Rectal smooth muscle tissue (tissue), 1 donor: ENCODE measurements at regions not wholly inside any gene's neighbourhood (a gene's known extent, or its start where the extent isn't known, plus 50 kb on each side); places are given as distances from the start of the nearest gene placed in this dataset.

Experiments
- H3K27ac ChIP-seq: one replicate; pipeline ENCODE4 v1.7.0; 2013; ENCODE audit warnings: low read depth, low read length, inconsistent platforms
- H3K27me3 ChIP-seq: one replicate; pipeline ENCODE4 v1.7.0; 2013; ENCODE audit warnings: low read length; ENCODE audit not compliant: control insufficient read depth, insufficient read depth
- H3K36me3 ChIP-seq: one replicate; pipeline ENCODE4 v1.7.0; 2013; ENCODE audit warnings: low read length; ENCODE audit not compliant: control insufficient read depth, insufficient read depth
- H3K4me1 ChIP-seq: one replicate; pipeline ENCODE4 v1.7.0; 2013; ENCODE audit warnings: low read length; ENCODE audit not compliant: control insufficient read depth, insufficient read depth
- H3K4me3 ChIP-seq: one replicate; pipeline ENCODE4 v1.7.0; 2013; ENCODE audit warnings: low read length
- H3K9ac ChIP-seq: one replicate; pipeline ENCODE4 v1.7.0; 2013; ENCODE audit warnings: low read length

DNA sequence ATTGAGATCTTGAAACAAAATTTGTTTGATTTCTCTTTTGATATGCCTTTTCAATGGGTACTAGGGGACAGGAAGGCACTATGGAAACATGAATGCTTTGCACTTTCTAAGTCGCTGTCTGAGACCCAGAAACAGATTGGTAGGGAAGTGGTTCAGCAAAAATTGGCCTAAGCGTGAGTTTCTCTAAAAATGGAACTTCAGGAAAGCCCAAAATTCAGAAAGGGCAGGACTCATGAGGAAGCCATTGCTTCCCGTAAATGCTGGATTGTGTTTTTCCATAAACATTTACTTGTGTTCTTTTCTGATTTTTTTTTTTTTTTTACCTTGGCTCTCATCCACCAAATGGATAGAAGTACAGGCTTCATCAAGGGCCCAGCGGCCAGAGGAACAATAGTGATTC is 123.7 kb upstream of the ATP1B1 start:
- Histone ChIP-seq H3K4me3 (no peak overlapping the region), H3K9ac (no peak overlapping the region), H3K27ac (no peak overlapping the region), H3K4me1 (no peaks in the 10 kb centered on the region), H3K27me3 (no peaks in the 10 kb centered on the region), H3K36me3 (no peaks in the 10 kb centered on the region)

DNA sequence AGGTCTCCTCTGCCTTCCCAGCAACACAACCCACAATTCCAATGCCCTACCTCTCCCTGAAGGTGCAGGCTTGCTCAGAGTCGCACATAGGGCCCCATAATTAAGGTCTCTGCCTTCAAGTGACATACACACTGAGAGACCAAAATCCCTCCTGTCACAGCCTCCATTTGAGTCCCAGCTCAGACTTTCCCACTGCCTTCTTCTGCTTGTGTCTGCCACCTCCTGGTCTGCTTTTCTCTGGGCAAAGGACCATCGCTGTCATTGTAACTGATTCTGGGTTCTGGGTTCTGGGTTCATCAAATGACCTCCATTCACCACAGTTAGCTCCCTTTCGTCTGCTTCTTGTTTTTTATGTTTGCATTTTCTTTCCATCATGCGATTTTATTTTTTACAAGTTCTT is 119.2 kb upstream of the ATP1B1 start:
- no peaks in the 10 kb centered on the region for H3K27me3 ChIP-seq

DNA sequence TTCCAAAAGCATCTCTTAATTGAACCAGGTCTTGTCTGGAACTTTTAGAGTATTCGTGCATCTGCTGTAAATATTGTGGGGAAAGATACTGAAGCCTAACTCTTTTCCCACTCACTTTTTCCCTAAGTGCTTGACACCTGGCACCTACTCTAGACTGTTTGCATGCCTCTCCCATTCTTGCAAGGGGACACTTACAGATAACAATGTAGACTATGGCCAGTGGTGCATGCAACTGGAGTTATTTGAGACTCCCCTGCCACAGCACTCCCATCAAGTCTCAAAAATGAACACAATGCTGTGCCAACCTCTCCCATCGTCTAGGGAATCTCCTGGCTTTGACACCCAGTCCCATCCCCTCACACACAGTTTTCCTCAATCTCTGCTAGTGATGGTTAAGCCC is 118.6 kb upstream of the ATP1B1 start:
- Histone ChIP-seq H3K27ac (no peak overlapping the region), H3K36me3 (no peaks in the 10 kb centered on the region), H3K9ac (no peak overlapping the region), H3K27me3 (no peaks in the 10 kb centered on the region), H3K4me3 (no peak overlapping the region), H3K4me1 (no peaks in the 10 kb centered on the region)

More for the DNA sequence above, 119.2 kb upstream of the ATP1B1 start:
- Histone ChIP-seq H3K4me3 (no peak overlapping the region), H3K9ac (no peak overlapping the region), H3K4me1 (no peaks in the 10 kb centered on the region), H3K27ac (no peak overlapping the region), H3K36me3 (no peaks in the 10 kb centered on the region)

- Histone ChIP-seq H3K4me1 (no peaks in the 10 kb centered on the region), H3K36me3 (no peaks in the 10 kb centered on the region), H3K27ac (no peak overlapping the region), H3K4me3 (no peak overlapping the region), H3K9ac (no peak overlapping the region), H3K27me3 (no peaks in the 10 kb centered on the region)
Observed at GRCh38 chr1:168989985-168990384, 116.5 kb upstream of the ATP1B1 start.

DNA sequence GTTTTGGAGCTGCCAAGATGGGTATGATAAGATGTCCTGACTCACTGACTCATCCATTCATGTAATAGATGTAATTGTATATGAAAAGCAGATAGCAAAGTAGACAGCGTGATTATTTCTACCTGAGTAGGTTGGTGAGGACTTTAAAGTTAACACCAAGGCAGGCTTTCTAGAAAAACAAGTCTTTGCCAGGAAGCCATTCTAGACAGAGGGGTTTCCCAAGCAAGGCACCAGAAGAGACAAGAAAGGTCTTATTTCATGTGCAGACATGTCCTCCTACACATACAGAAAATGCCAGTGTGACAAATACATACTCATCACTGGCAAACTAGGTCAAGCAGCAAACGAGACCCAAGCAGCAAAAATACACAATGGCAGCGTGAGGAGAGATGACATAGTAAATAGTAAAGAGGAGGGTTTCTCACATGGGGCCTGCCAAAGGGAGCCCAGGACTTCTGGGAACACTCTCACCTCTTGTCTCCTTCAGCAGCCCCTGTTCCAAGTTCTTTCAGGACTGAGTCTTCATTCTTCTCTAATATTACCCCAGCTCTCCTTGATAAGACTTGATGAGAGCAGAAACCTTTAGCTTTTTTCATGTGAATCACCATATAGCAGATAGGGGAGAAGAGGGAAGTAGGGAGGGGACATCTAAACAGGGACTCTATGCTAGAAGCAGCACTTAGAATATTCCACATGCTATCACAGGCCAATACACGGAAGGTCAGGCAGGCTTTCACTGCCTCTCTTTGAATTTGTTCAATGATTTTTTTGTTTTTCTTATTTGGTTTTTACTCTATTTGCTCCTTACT is 114.6 kb upstream of the ATP1B1 start:
- no peaks in the 10 kb centered on the region for H3K4me1 ChIP-seq
- no peak overlapping the region for H3K4me3 ChIP-seq
- H3K27ac ChIP-seq = no peak overlapping the region
- H3K9ac ChIP-seq = no peak overlapping the region
- no peaks in the 10 kb centered on the region for H3K36me3 ChIP-seq
- no peaks in the 10 kb centered on the region for H3K27me3 ChIP-seq

GRCh38 chr1:169001353-169001752 is 105.1 kb upstream of the ATP1B1 start:
- Histone ChIP-seq H3K4me1 (peaks cover 2% of the 10 kb centered on the region), H3K36me3 (no peaks in the 10 kb centered on the region), H3K27me3 (no peaks in the 10 kb centered on the region), H3K9ac (no peak overlapping the region), H3K4me3 (no peak overlapping the region), H3K27ac (no peak overlapping the region)

GRCh38 chr1:169003864-169004516 is 102.5 kb upstream of the ATP1B1 start:
- Histone ChIP-seq H3K4me3 (no peak overlapping the region), H3K4me1 (peaks cover 2% of the 10 kb centered on the region), H3K27me3 (no peaks in the 10 kb centered on the region), H3K27ac (no peak overlapping the region), H3K36me3 (no peaks in the 10 kb centered on the region), H3K9ac (no peak overlapping the region)

DNA sequence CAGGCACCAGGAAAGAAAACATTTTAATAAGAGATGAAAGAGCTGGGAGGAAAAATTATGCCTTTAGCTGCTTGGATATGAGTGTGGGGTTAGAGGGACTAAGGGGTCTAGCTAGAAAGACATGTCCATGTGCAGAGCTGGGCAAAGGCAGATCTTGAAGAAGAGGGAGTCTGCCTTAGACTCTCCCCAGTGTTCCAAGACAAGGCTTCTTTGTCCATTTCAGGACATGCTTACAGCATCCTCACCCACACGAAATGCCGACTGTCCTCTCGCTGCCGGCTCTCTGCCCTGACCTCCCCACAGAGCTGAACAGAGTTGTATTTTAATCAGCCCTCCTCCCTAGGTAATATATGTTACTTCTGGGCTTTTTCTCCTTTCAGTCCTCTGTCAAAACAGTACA is 100.7 kb upstream of the ATP1B1 start:
- peaks cover 2% of the 10 kb centered on the region for H3K4me1 ChIP-seq
- H3K36me3 ChIP-seq = no peaks in the 10 kb centered on the region
- H3K9ac ChIP-seq = no peak overlapping the region
- H3K27me3 ChIP-seq = no peaks in the 10 kb centered on the region
- H3K27ac ChIP-seq = no peak overlapping the region
- no peak overlapping the region for H3K4me3 ChIP-seq

DNA sequence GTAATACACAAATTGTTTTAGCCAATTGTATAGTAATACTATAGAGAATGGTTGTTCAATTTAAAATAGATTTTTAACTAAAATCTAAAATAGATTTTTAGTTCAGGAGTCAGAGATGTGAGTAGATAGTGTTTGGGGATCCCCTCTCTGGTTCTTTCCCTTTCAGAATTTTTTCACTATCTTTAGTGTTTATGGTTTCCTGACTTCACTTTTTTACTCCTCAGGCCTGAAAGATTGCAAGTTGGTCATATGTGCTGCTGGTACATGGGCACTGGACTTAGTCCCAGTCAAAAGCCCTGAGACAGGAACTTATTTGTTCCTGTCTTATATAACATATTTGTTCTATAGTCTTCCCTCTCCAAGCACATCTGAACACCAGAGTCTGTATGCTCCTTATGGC is 96.8 kb upstream of the ATP1B1 start:
- H3K36me3 ChIP-seq = no peaks in the 10 kb centered on the region
- no peak overlapping the region for H3K27ac ChIP-seq
- H3K27me3 ChIP-seq = no peaks in the 10 kb centered on the region
- H3K4me1 ChIP-seq = no peaks in the 10 kb centered on the region
- H3K4me3 ChIP-seq = no peak overlapping the region
- H3K9ac ChIP-seq = no peak overlapping the region

DNA sequence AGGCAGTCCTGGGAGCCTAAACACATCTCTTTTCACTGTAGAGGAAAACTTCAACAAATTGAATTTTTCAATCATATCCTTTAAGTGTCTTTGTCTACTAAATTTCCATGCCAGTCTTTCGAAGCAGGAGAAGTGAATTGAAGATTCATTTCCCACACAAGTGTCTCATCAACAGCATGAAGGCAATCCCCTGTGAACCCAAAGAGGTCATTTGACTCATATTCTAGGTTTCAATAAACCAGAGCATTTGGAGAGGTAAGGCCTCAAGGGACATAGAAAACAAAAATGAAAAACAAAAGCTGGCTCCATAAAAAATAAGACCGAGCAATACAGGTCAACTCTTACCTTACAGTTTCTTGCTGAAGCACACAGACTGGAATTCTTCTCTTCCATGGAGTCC is 94.1 kb upstream of the ATP1B1 start:
- Histone ChIP-seq H3K27me3 (no peaks in the 10 kb centered on the region), H3K4me1 (no peaks in the 10 kb centered on the region), H3K27ac (no peak overlapping the region), H3K9ac (no peak overlapping the region), H3K36me3 (no peaks in the 10 kb centered on the region), H3K4me3 (no peak overlapping the region)

DNA sequence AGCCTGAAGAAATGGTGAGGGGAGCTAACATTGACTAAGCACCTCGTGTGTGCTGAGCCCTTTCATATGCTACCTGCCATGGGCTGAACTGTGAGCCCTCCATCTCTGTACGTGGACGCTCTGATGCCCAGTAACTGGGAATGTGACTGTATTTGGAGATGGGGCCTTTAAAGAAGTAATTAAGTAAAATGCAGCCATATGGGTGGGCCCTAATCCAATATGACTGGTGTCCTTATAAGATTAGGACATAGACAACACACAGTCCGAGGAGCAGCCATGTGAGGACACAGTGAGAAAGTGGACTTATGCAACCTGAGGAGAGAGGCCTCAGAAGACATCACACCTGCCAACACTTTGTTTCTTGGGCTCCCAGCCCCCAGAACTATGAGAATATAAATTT is 92.7 kb upstream of the ATP1B1 start:
- Histone ChIP-seq H3K4me3 (no peak overlapping the region), H3K9ac (no peak overlapping the region), H3K27ac (no peak overlapping the region), H3K4me1 (no peaks in the 10 kb centered on the region), H3K36me3 (no peaks in the 10 kb centered on the region), H3K27me3 (no peaks in the 10 kb centered on the region)

- Histone ChIP-seq H3K4me3 (no peak overlapping the region), H3K36me3 (no peaks in the 10 kb centered on the region), H3K27me3 (no peaks in the 10 kb centered on the region), H3K9ac (no peak overlapping the region), H3K27ac (no peak overlapping the region), H3K4me1 (no peaks in the 10 kb centered on the region)
Observed at GRCh38 chr1:169015464-169015863, 91.0 kb upstream of the ATP1B1 start.

- Histone ChIP-seq H3K36me3 (no peaks in the 10 kb centered on the region), H3K27ac (no peak overlapping the region), H3K4me3 (no peak overlapping the region), H3K9ac (no peak overlapping the region), H3K4me1 (no peaks in the 10 kb centered on the region), H3K27me3 (no peaks in the 10 kb centered on the region)
Observed at GRCh38 chr1:169018751-169019150, 87.7 kb upstream of the ATP1B1 start.
